ENCODE measurements at regions not wholly inside any gene's neighbourhood (a gene's known extent, or its start where the extent isn't known, plus 50 kb on each side); places are given as distances from the start of the nearest gene placed in this dataset.
"Not testable (repeated sequence)": the region's sequence is repeated elsewhere in the genome, so short reads cannot be mapped to it uniquely, and the experiment has no call there.

DNA sequence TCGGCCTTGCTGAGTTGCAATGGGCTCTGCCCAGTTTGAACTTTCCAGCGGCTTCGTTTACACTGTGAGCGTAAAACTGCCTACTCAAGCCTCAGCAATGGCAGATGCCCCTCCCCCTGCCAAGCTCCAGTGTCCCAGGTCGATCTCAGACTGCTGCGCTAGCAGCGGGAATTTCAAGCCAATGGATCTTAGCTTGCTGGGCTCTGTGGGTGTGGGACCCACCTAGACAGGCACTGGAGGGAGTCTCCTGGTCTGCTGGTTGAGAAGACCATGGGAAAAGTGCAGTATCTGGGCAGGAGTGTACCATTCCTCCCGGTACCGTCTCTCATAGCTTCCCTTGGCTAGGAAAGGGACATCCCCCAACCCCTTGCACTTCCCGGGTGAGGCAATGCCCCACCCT lies 88.2 kb downstream of the KLHL28 start:
- no peak for DNase-seq (ENCODE audit: extremely low read depth, low read depth, low spot score)

GRCh38 chr14:44866770-44867169 lies 95.0 kb downstream of the KLHL28 start:
- no peak for DNase-seq (ENCODE audit: extremely low read depth, low read depth, low spot score)

GRCh38 chr14:44866322-44866721 lies 95.4 kb downstream of the KLHL28 start:
- DNase-seq (ENCODE audit: extremely low read depth, low read depth, low spot score) = no peak

DNA sequence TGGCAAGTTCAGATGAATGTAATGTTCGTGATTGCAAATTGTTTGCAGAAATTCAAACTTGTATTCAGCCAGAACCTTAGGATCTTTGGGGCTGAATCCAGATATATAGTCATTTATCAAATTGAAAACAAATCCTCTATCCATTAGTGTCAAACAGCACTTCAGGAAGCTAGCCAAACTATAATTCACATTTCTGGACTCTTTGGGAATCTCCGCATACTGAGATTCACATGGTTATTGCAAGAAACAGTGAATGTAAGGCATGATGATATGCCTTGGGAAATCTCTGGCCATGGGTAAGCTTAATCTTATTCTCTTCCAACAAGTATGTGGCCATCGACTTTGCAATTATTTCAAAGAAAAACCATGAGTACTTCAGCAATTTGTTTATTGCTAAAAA lies 98.5 kb downstream of the KLHL28 start:
- no peak for DNase-seq (ENCODE audit: extremely low read depth, low read depth, low spot score)

DNA sequence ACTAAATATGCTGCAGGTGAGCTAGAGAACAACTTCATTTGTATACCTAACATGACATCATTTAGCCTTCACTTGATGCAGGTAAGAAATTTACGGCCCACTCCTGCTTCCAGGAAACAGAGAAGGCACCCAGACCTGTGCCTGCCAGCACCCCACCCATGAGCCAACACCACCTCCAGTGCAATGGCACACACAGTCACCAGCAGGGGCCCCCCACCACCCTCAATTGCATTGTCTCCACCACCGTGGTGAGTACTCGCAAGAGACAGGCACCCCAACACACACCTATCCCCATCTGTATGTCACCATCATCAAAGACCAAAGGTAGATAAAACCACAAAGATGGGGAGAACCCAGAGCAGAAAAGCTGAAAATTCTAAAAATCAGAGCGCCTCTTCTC lies 107.6 kb downstream of the KLHL28 start:
- no peak for DNase-seq (ENCODE audit: extremely low read depth, low read depth, low spot score)

- no peak for DNase-seq (ENCODE audit: extremely low read depth, low read depth, low spot score)
Observed at GRCh38 chr14:44847526-44848309, 114.0 kb downstream of the KLHL28 start.

GRCh38 chr14:44846232-44846824 lies 115.4 kb downstream of the KLHL28 start:
- peak; percentile 20 for DNase-seq (ENCODE audit: extremely low read depth, low read depth, low spot score)

- DNase-seq (ENCODE audit: extremely low read depth, low read depth, low spot score) = not testable (repeated sequence)
Observed at GRCh38 chr14:44835928-44836327, 125.8 kb downstream of the KLHL28 start.

DNA sequence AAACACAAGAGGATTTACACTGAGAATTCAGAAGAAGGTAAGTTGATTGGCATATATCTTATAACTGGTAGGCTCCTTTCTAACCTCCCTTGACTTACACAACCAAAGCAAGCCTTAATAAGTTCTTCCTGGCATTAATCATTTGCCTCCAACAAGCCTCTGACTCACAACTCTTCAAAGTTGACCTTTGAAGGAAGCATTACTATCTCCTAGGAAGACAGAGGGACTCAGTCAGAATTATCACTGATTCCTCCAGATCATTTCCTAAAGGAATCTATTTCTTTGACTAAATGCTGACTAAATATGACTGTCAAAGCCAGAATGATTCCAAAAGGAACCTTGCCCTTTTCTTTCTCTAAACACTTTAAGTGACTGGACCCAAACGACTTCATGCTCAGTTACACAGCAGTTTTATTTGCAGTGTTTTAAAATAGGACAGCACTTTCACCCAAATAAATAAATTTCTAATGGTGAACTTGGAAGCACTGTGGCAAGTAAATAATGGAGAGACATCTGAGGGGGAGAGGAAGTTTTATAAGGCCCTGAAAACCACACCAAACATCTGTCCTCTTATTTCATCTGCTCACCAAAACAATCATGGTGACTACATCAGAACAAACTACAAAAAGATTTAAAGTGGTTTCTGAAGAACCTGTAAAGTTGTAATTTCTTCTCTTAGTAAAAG lies 128.2 kb downstream of the KLHL28 start:
- no peak for DNase-seq (ENCODE audit: extremely low read depth, low read depth, low spot score)

DNA sequence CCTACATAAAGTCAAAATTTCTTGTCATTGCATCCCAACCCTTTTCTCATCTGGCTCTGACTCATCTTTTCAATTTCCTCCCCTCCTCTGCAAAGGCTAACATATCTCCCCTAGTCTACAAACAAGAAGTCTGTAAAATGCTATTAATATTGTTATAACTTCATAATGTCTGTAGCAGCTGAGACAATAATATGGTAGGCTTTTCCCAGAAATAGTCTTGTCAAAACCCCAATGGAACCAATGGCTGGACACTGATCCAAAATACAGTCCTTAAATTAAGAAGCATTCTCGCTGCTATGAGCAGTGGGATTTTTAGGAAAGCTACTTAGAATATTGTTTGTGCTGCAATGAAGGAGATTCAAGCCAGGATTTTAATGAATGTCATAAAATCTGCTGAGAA lies 131.4 kb downstream of the KLHL28 start:
- no peak for DNase-seq (ENCODE audit: extremely low read depth, low read depth, low spot score)

DNA sequence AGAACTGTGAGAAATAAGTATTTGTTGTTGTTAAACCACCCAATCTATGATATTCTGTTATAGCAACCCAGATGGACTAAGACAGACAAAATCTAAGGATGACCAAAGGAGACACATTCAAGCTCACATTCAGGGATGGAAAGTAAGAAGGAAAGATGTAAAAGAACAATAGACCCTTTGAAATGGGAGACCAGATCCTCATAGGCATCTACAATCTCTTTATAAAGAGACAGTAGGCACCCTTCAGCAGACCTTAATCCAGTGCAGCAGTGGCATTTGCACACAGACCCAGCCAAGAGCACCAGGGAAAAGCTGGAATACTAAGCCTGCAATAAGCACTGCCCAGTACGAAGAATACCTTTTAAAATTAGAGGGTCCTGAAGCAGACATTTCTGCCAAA lies 132.7 kb downstream of the KLHL28 start:
- no peak for DNase-seq (ENCODE audit: extremely low read depth, low read depth, low spot score)

GRCh38 chr14:44828023-44828422 lies 133.7 kb downstream of the KLHL28 start:
- DNase-seq (ENCODE audit: extremely low read depth, low read depth, low spot score) = no peak

- no peak for DNase-seq (ENCODE audit: extremely low read depth, low read depth, low spot score)
Observed at GRCh38 chr14:44820230-44820964, 141.3 kb downstream of the KLHL28 start.

DNA sequence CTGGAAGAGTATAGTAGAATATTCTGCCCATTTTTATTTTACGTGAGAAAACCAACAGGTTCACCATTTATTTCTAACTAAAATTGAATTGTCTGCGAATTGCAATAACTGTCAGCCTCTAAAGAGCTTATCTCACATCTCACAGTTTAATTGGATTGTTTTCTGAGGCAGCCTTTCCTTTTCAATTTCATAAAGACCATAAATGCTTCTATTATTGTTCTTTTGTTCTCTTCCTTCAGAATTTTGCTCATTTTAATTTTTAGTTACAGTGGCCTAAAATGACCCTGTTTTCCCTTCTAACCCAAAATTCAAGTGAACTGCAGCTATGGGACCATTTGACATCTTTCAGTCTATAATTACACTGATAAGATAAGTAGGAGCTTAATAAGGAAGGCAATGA lies 147.6 kb downstream of the KLHL28 start:
- DNase-seq (ENCODE audit: extremely low read depth, low read depth, low spot score) = no peak

DNA sequence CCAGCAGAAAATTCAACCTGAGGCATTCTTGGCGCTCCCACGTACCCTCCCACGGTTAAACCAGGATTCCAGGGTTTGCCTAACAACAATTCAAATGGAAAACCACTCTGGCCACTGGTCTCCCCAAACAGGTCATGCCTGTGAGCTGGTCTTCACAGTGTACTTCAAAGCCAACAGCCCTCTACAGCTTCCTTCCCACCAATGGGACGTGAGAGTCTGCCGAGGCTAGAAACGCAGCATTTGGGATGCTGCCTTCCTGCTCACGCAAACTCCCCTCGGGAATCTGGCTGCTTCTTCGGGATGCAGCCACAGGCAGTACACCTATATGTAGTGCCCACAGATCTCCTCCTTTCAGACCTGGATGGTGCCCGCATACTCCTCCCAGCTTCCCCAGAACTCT lies 149.1 kb downstream of the KLHL28 start:
- DNase-seq (ENCODE audit: extremely low read depth, low read depth, low spot score) = no peak

DNA sequence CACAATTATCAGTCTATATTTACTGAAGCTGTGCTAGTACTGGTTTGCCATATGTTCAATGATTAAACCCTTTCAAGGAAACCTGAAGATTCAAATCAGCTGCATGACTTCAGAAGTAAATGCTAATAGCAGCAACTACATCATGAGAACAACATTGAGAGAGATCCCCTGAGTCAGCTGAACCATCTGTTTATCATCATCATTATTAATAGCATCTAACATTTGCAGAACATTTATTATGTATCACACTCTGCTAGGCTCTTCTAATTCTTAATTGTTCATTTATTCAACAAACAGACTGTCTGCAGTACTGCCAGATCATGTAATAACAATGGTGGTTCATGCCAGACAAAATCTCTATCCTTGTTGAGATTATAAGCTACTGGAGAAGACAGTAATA lies 157.4 kb downstream of the KLHL28 start:
- DNase-seq (ENCODE audit: extremely low read depth, low read depth, low spot score) = no peak

DNA sequence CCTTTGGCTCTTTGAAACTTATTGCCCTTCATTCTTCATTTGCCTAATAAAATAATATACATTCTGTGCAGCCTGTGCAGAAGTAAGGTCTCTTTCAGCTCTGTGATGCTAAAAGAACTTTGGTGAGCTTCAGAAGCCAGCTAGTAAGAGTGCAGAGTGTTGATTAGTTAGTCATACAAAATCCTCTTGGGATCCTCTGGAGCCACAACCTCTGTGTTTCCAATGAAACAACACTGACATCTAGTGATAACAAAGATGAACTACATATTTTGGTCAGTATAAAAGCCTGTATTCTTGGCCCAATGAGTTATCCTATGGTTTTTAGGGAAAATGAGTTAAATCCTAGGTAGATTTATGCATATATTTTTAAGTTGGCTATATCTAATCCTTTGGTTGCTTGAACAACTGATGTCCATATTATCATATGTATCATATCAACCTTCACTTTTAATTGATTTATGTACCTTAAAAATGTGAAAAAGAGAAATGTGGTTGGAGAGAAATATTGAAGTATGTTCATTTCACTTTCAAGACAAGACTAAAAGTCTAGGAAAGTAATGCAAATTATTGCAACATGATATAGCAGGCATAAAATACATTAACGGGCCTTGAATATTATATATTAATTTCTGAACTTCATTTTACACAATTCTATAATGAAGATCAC lies 158.4 kb downstream of the KLHL28 start:
- DNase-seq (ENCODE audit: extremely low read depth, low read depth, low spot score) = peak; percentile 34

GRCh38 chr14:44798386-44799242 lies 163.1 kb downstream of the KLHL28 start:
- no peak for DNase-seq (ENCODE audit: extremely low read depth, low read depth, low spot score)

- DNase-seq (ENCODE audit: extremely low read depth, low read depth, low spot score) = no peak
Observed at GRCh38 chr14:44795725-44796124, 166.0 kb downstream of the KLHL28 start.

GRCh38 chr14:44791730-44792129 lies 170.0 kb downstream of the KLHL28 start:
- DNase-seq (ENCODE audit: extremely low read depth, low read depth, low spot score) = no peak
